PFSK-1 (cell line): ENCODE measurements at regions not wholly inside any gene's neighbourhood (a gene's known extent, or its start where the extent isn't known, plus 50 kb on each side); places are given as distances from the start of the nearest gene placed in this dataset.

Source experiments
- FOXP2 ChIP-seq: optimal IDR thresholded peaks from 2 replicates; pipeline ENCODE3; 2011; ENCODE audit warnings: borderline replicate concordance, control low read depth, inconsistent platforms; ENCODE audit not compliant: insufficient read depth; ENCODE audit errors: extremely low read length, extremely low read depth
- POLR2AphosphoS5 ChIP-seq: IDR thresholded peaks from 2 replicates; pipeline ENCODE4 v1.6.1; 2012; ENCODE audit warnings: low read depth, mild to moderate bottlenecking, control low read depth, low read length, moderate library complexity
- REST ChIP-seq, 2 experiments: IDR thresholded peaks; 2 replicates each; pipeline versions ENCODE4 v1.6.1 to v1.8.0; 2011 to 2012; ENCODE audit warnings: low read depth in 2 of 2, low read length in 2 of 2, control low read depth in 1 of 2, inconsistent platforms in 1 of 2, mild to moderate bottlenecking in 1 of 2, moderate library complexity in 1 of 2; ENCODE audit not compliant: insufficient read depth in 1 of 2
- TAF1 ChIP-seq: IDR thresholded peaks from 2 replicates; pipeline ENCODE4 v1.6.1; 2012; ENCODE audit warnings: low read length, control low read depth, borderline replicate concordance; ENCODE audit not compliant: insufficient read depth

- TF ChIP-seq TAF1 (no peak), POLR2AphosphoS5 (no peak), REST (IDR thresholded peaks at IDR 0.05; ENCODE audit: insufficient read depth in 1 of 2, low read depth in 2 of 2, low read length in 2 of 2) (no peak), FOXP2 (no peak)
These were observed 123.3 kb downstream of the NFKBIZ start for GRCh38 chr3:101972430-101973162.
